K562 (cell line): ENCODE measurements at regions not wholly inside any gene's neighbourhood (a gene's known extent, or its start where the extent isn't known, plus 50 kb on each side); places are given as distances from the start of the nearest gene placed in this dataset.

Experiments used
- ARID4B ChIP-seq: sonication (generic); formaldehyde crosslinking; IDR thresholded peaks from 2 replicates; pipeline ENCODE4 v1.8.0; 2022; ENCODE audit warnings: mild to moderate bottlenecking, missing genetic modification reagents
- KAT8 ChIP-seq: fragments of 450-650 bp; IDR thresholded peaks from 2 replicates; pipeline ENCODE4 v1.6.1; 2016; ENCODE audit warnings: low read depth, mild to moderate bottlenecking
- ZHX1 ChIP-seq: fragments of 150-350 bp; conservative IDR thresholded peaks from 2 replicates; pipeline ENCODE4 v1.6.1; 2014; ENCODE audit warnings: low read length
- ZNF12 ChIP-seq: sonication (generic); formaldehyde crosslinking; IDR thresholded peaks from 2 replicates; pipeline ENCODE4 v1.4.0; 2020; ENCODE audit warnings: mild to moderate bottlenecking, missing genetic modification reagents
- ZNF217 ChIP-seq: sonication (generic); formaldehyde crosslinking; IDR thresholded peaks from 2 replicates; pipeline ENCODE4 v1.8.0; 2022; ENCODE audit warnings: mild to moderate bottlenecking, missing genetic modification reagents

DNA sequence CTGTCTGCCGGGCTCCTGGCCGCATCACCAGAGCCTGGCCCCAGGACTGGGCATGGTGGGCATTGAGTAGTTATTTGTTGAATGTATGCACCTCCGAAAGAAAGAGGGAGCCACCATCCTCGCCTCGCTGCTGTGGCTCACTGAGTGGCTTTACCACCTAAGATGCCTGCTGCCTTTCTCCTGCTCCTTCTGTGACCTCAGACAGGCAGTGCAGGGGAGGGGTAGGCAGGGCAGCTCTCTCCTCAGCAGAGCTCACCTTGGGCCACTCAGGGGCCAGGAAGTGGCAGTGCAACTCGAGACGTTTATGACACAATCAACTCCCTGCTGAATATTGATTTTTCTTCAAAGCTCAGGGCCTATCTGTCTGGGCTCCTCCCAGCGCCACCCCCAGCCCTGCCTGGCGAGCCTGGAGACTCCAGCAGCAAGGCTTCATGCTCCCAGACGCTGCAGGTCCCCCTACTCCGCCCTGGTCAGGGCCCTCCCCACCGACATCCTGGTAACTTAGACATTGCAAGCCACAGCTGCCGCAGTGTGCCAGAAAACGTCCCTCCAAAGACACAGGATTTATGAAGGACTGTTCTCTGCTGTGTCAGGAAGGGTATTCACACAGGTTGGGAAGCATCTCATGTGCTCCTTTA, 84.3 kb upstream of the DIO3 start (continued):
- TF ChIP-seq ARID4B (CRISPR knock-in tag) (no peak), ZHX1 (no peak), KAT8 (no peak), ZNF12 (no peak), ZNF217 (CRISPR knock-in tag) (no peak)
